Endothelial cell (in vitro differentiated cells): ENCODE measurements at regions not wholly inside any gene's neighbourhood (a gene's known extent, or its start where the extent isn't known, plus 50 kb on each side); places are given as distances from the start of the nearest gene placed in this dataset.

Source experiments
- DNase-seq: peaks from one replicate; pipeline ENCODE4 v3.0.0; 2021; ENCODE audit warnings: low spot score
- H3K27ac Mint-ChIP-seq: one replicate; pipeline ENCODE4 v1.8.0; 2021; ENCODE audit warnings: mixed read lengths, inconsistent platforms; ENCODE audit not compliant: unreplicated experiment
- H3K27me3 Mint-ChIP-seq: one replicate; pipeline ENCODE4 v1.8.0; 2021; ENCODE audit warnings: mild to moderate bottlenecking, moderate library complexity, mixed read lengths, inconsistent platforms; ENCODE audit not compliant: unreplicated experiment
- H3K36me3 Mint-ChIP-seq: one replicate; pipeline ENCODE4 v1.8.0; 2021; ENCODE audit warnings: mild to moderate bottlenecking, low read depth, mixed read lengths, inconsistent platforms; ENCODE audit not compliant: unreplicated experiment
- H3K4me1 Mint-ChIP-seq: one replicate; pipeline ENCODE4 v1.8.0; 2021; ENCODE audit warnings: mild to moderate bottlenecking, mixed read lengths, inconsistent platforms; ENCODE audit not compliant: unreplicated experiment
- H3K4me3 Mint-ChIP-seq: one replicate; pipeline ENCODE4 v1.8.0; 2021; ENCODE audit warnings: mild to moderate bottlenecking, mixed read lengths, inconsistent platforms; ENCODE audit not compliant: unreplicated experiment
- H3K9me3 Mint-ChIP-seq: one replicate; pipeline ENCODE4 v1.8.0; 2021; ENCODE audit warnings: mixed read lengths, inconsistent platforms; ENCODE audit not compliant: unreplicated experiment
- TF ChIP-seq, protein P1 (sequence below): fragments of 200-600 bp; sonication (generic); IDR thresholded peaks from one replicate; pipeline ENCODE4 v1.5.0; 2021; ENCODE audit warnings: antibody characterized with exemption; ENCODE audit not compliant: unreplicated experiment

DNA sequence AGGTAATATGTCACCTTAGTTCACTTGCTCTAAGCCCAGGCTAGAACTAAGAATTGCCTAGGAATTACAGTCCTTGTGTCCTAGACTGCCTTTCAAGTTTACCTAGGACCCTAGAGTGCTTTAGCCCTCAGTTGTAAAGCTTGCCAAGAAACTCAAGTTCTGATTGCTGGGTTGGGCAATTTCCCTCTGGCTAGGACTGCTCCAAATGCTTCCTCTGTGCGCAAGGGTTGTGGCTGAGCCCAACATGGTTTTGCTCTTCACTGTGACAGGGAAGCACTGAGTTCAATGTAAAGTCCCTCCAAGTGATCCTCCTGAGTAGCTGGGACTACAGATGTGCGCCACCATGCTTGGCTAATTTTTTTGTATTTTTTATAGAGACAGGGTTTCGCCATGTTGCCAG lies 102.3 kb upstream of the NEK7 start:
- Mint-ChIP-seq H3K9me3 (no peaks in the 10 kb centered on the region), H3K36me3 (no peaks in the 10 kb centered on the region), H3K4me3 (no peak overlapping the region), H3K27ac (no peak overlapping the region), H3K27me3 (no peaks in the 10 kb centered on the region), H3K4me1 (no peaks in the 10 kb centered on the region)
- no peak for DNase-seq
- TF ChIP-seq, protein P1, sequence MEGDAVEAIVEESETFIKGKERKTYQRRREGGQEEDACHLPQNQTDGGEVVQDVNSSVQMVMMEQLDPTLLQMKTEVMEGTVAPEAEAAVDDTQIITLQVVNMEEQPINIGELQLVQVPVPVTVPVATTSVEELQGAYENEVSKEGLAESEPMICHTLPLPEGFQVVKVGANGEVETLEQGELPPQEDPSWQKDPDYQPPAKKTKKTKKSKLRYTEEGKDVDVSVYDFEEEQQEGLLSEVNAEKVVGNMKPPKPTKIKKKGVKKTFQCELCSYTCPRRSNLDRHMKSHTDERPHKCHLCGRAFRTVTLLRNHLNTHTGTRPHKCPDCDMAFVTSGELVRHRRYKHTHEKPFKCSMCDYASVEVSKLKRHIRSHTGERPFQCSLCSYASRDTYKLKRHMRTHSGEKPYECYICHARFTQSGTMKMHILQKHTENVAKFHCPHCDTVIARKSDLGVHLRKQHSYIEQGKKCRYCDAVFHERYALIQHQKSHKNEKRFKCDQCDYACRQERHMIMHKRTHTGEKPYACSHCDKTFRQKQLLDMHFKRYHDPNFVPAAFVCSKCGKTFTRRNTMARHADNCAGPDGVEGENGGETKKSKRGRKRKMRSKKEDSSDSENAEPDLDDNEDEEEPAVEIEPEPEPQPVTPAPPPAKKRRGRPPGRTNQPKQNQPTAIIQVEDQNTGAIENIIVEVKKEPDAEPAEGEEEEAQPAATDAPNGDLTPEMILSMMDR = no peak

DNA sequence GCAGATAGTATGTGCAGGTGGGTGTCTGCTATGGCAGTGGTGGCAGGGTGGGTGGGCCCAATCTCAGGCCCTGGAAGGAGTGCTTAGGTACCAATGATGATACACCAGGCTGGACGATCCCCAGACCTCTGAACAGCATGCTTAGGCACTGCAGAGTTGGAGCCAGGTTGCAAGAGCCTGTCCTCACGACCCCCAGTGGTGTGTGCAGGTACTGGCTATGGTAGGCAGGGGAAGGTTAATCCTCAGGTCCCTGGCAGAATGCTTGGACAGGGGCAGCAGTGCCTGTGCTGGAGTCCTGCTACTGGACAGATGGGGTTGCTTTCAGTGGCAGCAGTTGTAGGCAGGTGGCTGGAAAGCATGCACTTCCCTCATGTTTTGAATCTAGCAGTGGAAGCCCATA lies 100.5 kb upstream of the NEK7 start:
- peak; percentile 35 for DNase-seq
- no peaks in the 10 kb centered on the region for H3K36me3 Mint-ChIP-seq
- H3K4me3 Mint-ChIP-seq = no peak overlapping the region
- TF ChIP-seq, protein P1 = peak; percentile 54
- H3K4me1 Mint-ChIP-seq = no peaks in the 10 kb centered on the region
- no peaks in the 10 kb centered on the region for H3K27me3 Mint-ChIP-seq
- no peaks in the 10 kb centered on the region for H3K9me3 Mint-ChIP-seq
- H3K27ac Mint-ChIP-seq = no peak overlapping the region

GRCh38 chr1:198064181-198064580 lies 92.6 kb upstream of the NEK7 start:
- no peak overlapping the region for H3K27ac Mint-ChIP-seq
- peaks cover 2% of the 10 kb centered on the region for H3K4me1 Mint-ChIP-seq
- no peaks in the 10 kb centered on the region for H3K9me3 Mint-ChIP-seq

DNA sequence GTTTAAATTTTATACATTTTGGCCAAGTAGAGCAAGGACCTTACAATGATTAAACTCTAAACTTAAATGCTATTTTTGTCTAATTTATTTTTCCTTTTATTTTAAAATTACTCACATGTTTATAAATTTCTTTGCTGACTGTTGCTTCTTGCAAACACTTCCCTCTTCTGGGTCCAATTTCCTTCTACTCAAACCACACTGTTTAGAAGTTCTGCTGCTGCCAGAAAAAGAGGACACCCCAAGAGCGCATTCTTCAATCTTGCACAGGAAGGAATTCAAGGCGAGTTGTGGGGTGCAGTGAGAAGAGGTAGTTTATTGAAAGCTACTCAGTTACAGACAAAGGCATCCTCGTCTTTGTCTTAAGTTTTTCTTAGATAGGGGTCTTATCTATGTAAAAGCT lies 88.5 kb upstream of the NEK7 start:
- no peak for DNase-seq
- TF ChIP-seq, protein P1 = no peak
- H3K27me3 Mint-ChIP-seq = no peaks in the 10 kb centered on the region
- no peaks in the 10 kb centered on the region for H3K9me3 Mint-ChIP-seq
- no peak overlapping the region for H3K4me3 Mint-ChIP-seq
- no peak overlapping the region for H3K27ac Mint-ChIP-seq
- H3K4me1 Mint-ChIP-seq = peaks cover 2% of the 10 kb centered on the region
- no peaks in the 10 kb centered on the region for H3K36me3 Mint-ChIP-seq

More at GRCh38 chr1:198064181-198064580, 92.6 kb upstream of the NEK7 start:
- TF ChIP-seq, protein P1 = no peak
- DNase-seq = no peak
- Mint-ChIP-seq H3K36me3 (no peaks in the 10 kb centered on the region), H3K4me3 (no peak overlapping the region), H3K27me3 (no peaks in the 10 kb centered on the region)

DNA sequence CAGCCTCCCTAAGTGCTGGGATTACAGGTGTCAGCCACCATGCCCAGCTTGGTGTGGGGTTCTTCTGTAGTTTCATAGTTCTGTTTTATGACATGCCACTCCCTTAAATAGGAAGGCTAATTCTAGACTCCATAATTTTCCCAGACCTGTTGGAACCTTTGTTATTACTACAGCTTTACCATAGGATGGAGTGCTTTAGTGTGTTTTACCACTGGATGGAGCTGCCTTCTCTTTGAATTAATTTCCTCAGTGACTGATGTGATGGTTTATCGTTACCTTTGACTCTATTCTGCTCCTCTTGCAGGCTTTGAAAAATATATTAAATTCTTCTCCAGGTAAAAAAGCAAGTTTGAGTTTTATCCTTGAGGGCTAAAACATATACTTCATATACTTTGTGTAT lies 84.6 kb upstream of the NEK7 start:
- no peak for DNase-seq
- no peaks in the 10 kb centered on the region for H3K36me3 Mint-ChIP-seq
- no peak overlapping the region for H3K27ac Mint-ChIP-seq
- peaks cover 2% of the 10 kb centered on the region for H3K4me1 Mint-ChIP-seq
- no peak overlapping the region for H3K4me3 Mint-ChIP-seq
- TF ChIP-seq, protein P1 = no peak
- no peaks in the 10 kb centered on the region for H3K9me3 Mint-ChIP-seq
- no peaks in the 10 kb centered on the region for H3K27me3 Mint-ChIP-seq
